Cardiac muscle cell (in vitro differentiated cells and primary cell): ENCODE measurements at regions not wholly inside any gene's neighbourhood (a gene's known extent, or its start where the extent isn't known, plus 50 kb on each side); places are given as distances from the start of the nearest gene placed in this dataset.
A peak's percentile ranks its signal among the peaks of the same experiment; 100 is the strongest.

Experiments used
- DNase-seq, 2 donors: peaks; one replicate each; pipeline versions ENCODE4 v3.0.0 to v3.0.0-alpha.2; 2010 to 2017; ENCODE audit warnings: low read depth in 1 of 2, low spot score in 1 of 2
- H3K27ac ChIP-seq: fragments of 200-600 bp; sonication (generic); 2 replicates; pipeline ENCODE4 v1.5.1; 2016
- H3K27me3 ChIP-seq: fragments of 200-600 bp; sonication (generic); 2 replicates; pipeline ENCODE4 v1.6.0; 2016; ENCODE audit warnings: control low read depth
- H3K36me3 ChIP-seq: fragments of 200-600 bp; sonication (generic); 2 replicates; pipeline ENCODE4 v1.5.1; 2016; ENCODE audit warnings: control low read depth
- H3K4me1 ChIP-seq: fragments of 200-600 bp; sonication (generic); 2 replicates; pipeline ENCODE4 v1.8.1; 2017; ENCODE audit warnings: low read depth, mild to moderate bottlenecking, mixed run types
- H3K4me3 ChIP-seq: fragments of 200-600 bp; sonication (generic); 2 replicates; pipeline ENCODE4 v1.5.1; 2016; ENCODE audit warnings: mild to moderate bottlenecking
- H3K9me3 ChIP-seq: fragments of 200-600 bp; sonication (generic); 2 replicates; pipeline ENCODE4 v1.5.1; 2017; ENCODE audit warnings: low read depth, mild to moderate bottlenecking, control low read depth
- CTCF ChIP-seq: IDR thresholded peaks from 2 replicates; pipeline ENCODE4 v1.5.1; 2012; ENCODE audit warnings: low read depth, mild to moderate bottlenecking, low read length

GRCh38 chr14:71642715-71643114 is 289.5 kb upstream of the RGS6 start:
- Histone ChIP-seq H3K4me1 (peaks cover 7% of the 10 kb centered on the region), H3K27ac (no peak overlapping the region), H3K36me3 (no peaks in the 10 kb centered on the region), H3K9me3 (no peaks in the 10 kb centered on the region), H3K4me3 (no peak overlapping the region), H3K27me3 (no peaks in the 10 kb centered on the region)
- DNase-seq: no peak
- no peak for TF ChIP-seq CTCF

- DNase-seq: peak in 1 of 2 donors; percentile 70
- Histone ChIP-seq H3K4me1 (peaks cover 7% of the 10 kb centered on the region), H3K4me3 (no peak overlapping the region), H3K27ac (no peak overlapping the region), H3K27me3 (no peaks in the 10 kb centered on the region), H3K9me3 (no peaks in the 10 kb centered on the region), H3K36me3 (no peaks in the 10 kb centered on the region)
- TF ChIP-seq CTCF: no peak
These were observed 286.6 kb upstream of the RGS6 start for GRCh38 chr14:71645656-71646055.

GRCh38 chr14:71646518-71646917 is 285.7 kb upstream of the RGS6 start:
- Histone ChIP-seq H3K27ac (peak overlapping the region; percentile 57), H3K9me3 (no peaks in the 10 kb centered on the region), H3K4me3 (no peak overlapping the region), H3K36me3 (no peaks in the 10 kb centered on the region), H3K27me3 (no peaks in the 10 kb centered on the region), H3K4me1 (peaks cover 7% of the 10 kb centered on the region)
- no peak for DNase-seq
- TF ChIP-seq CTCF: no peak

- TF ChIP-seq CTCF: no peak
- Histone ChIP-seq H3K4me3 (no peak overlapping the region), H3K27ac (peak overlapping the region; percentile 57), H3K36me3 (no peaks in the 10 kb centered on the region), H3K9me3 (no peaks in the 10 kb centered on the region), H3K4me1 (peaks cover 7% of the 10 kb centered on the region), H3K27me3 (no peaks in the 10 kb centered on the region)
- no peak for DNase-seq
These were observed 285.0 kb upstream of the RGS6 start for GRCh38 chr14:71647086-71647784.

GRCh38 chr14:71648725-71649124 is 283.5 kb upstream of the RGS6 start:
- Histone ChIP-seq H3K27me3 (no peaks in the 10 kb centered on the region), H3K4me1 (peaks cover 7% of the 10 kb centered on the region), H3K27ac (no peak overlapping the region), H3K4me3 (no peak overlapping the region), H3K9me3 (no peaks in the 10 kb centered on the region), H3K36me3 (no peaks in the 10 kb centered on the region)
- no peak for TF ChIP-seq CTCF
- DNase-seq: no peak
